Keratinocyte (primary cell): ENCODE measurements at regions not wholly inside any gene's neighbourhood (a gene's known extent, or its start where the extent isn't known, plus 50 kb on each side); places are given as distances from the start of the nearest gene placed in this dataset.

ENCODE experiments used
- DNase-seq: peaks from one replicate; pipeline ENCODE4 v3.0.0-alpha.2; 2011; ENCODE audit warnings: low read depth, missing footprints, low spot score
- FAIRE-seq: peaks from 2 replicates; lab custom pipeline; 2011; peaks lifted over from hg19 to GRCh38; lab: Jason Lieb, UNC
- H2AFZ ChIP-seq: 2 replicates; pipeline ENCODE4 v1.6.0; 2012; ENCODE audit warnings: low read length, control low read depth, inconsistent platforms; ENCODE audit not compliant: control insufficient read depth
- H3K27ac ChIP-seq: 2 replicates; pipeline ENCODE4 v1.5.1; 2011; ENCODE audit warnings: low read length; ENCODE audit not compliant: control insufficient read depth, insufficient read depth
- H3K27me3 ChIP-seq: 3 replicates; pipeline ENCODE4 v1.6.0; 2011; ENCODE audit warnings: low read length; ENCODE audit not compliant: control insufficient read depth, insufficient read depth; ENCODE audit errors: extremely low read depth
- H3K36me3 ChIP-seq, 2 experiments: 2 replicates in 1 of 2; 3 replicates in 1 of 2; pipeline ENCODE4 v1.5.1; 2011; ENCODE audit warnings: low read length in 2 of 2, mild to moderate bottlenecking in 1 of 2; ENCODE audit not compliant: control insufficient read depth in 2 of 2, insufficient read depth in 2 of 2; ENCODE audit errors: extremely low read depth in 1 of 2
- H3K4me1 ChIP-seq: 3 replicates; pipeline ENCODE4 v1.5.1; 2011; ENCODE audit warnings: low read length; ENCODE audit not compliant: control insufficient read depth, insufficient read depth; ENCODE audit errors: extremely low read depth
- H3K4me2 ChIP-seq: 3 replicates; pipeline ENCODE4 v1.6.0; 2011; ENCODE audit warnings: low read depth, low read length; ENCODE audit not compliant: control insufficient read depth, insufficient read depth; ENCODE audit errors: extremely low read depth
- H3K4me3 ChIP-seq, 3 experiments: fragments of 200-600 bp in 1 of 3; sonication (generic) in 1 of 3; 2 replicates in 2 of 3; 3 replicates in 1 of 3; pipeline ENCODE4 v1.5.1; 2011 to 2016; ENCODE audit warnings: low read length in 3 of 3, mild to moderate bottlenecking in 3 of 3, control low read depth in 2 of 3, inconsistent platforms in 1 of 3, low read depth in 1 of 3, mixed read lengths in 1 of 3, mixed run types in 1 of 3, moderate library complexity in 1 of 3; ENCODE audit not compliant: control insufficient read depth in 2 of 3, insufficient read depth in 2 of 3; ENCODE audit errors: extremely low read depth in 1 of 3
- H3K79me2 ChIP-seq: 2 replicates; pipeline ENCODE4 v1.6.0; 2012; ENCODE audit warnings: low read length; ENCODE audit not compliant: control insufficient read depth, insufficient read depth
- H3K9ac ChIP-seq: 3 replicates; pipeline ENCODE4 v1.6.0; 2011; ENCODE audit warnings: low read length; ENCODE audit not compliant: control insufficient read depth, insufficient read depth; ENCODE audit errors: extremely low read depth
- H3K9me1 ChIP-seq: 3 replicates; pipeline ENCODE4 v1.6.0; 2011; ENCODE audit warnings: low read length; ENCODE audit not compliant: control insufficient read depth, insufficient read depth; ENCODE audit errors: extremely low read depth
- H3K9me3 ChIP-seq: 2 replicates; pipeline ENCODE4 v1.5.1; 2012; ENCODE audit warnings: low read depth, low read length; ENCODE audit not compliant: control insufficient read depth
- H4K20me1 ChIP-seq: 3 replicates; pipeline ENCODE4 v1.6.0; 2011; ENCODE audit warnings: low read length; ENCODE audit not compliant: control insufficient read depth, insufficient read depth; ENCODE audit errors: extremely low read depth
- CTCF ChIP-seq, 3 experiments: IDR thresholded peaks in 1 of 3; conservative IDR thresholded peaks in 1 of 3; optimal IDR thresholded peaks in 1 of 3; 2 replicates in 2 of 3; 3 replicates in 1 of 3; pipeline versions ENCODE3 to v1.5.1; 2011; ENCODE audit warnings: low read length in 3 of 3, mild to moderate bottlenecking in 3 of 3, moderate library complexity in 2 of 3, control low read depth in 1 of 3, inconsistent platforms in 1 of 3; ENCODE audit not compliant: insufficient read depth in 2 of 3; ENCODE audit errors: extremely low read depth in 1 of 3
- EZH2 ChIP-seq: IDR thresholded peaks from one replicate; pipeline ENCODE4 v1.6.1; 2012; ENCODE audit warnings: inconsistent platforms, mild to moderate bottlenecking, low read length, moderate library complexity
- dilution Hi-C: fragments of 300-500 bp; cut with MboI; formaldehyde crosslinking; loops from one replicate; pipeline ENCODE4 v1.7.0; 2020; ENCODE audit warnings: low sequenced_read_pairs; ENCODE audit not compliant: extremely low pct_ligation_motif_present

GRCh38 chr2:56682397-56682760 is 498.6 kb downstream of the CCDC85A start:
- Histone ChIP-seq H3K79me2 (no peaks in the 10 kb centered on the region), H3K9me1 (no peaks in the 10 kb centered on the region), H3K36me3 (no peaks in the 10 kb centered on the region), H2AFZ (no peak overlapping the region), H3K9ac (no peak overlapping the region), H3K4me2 (no peak overlapping the region), H3K9me3 (no peaks in the 10 kb centered on the region), H3K27me3 (no peaks in the 10 kb centered on the region), H4K20me1 (no peaks in the 10 kb centered on the region), H3K27ac (no peak overlapping the region), H3K4me1 (peaks cover 22% of the 10 kb centered on the region), H3K4me3 (no peak overlapping the region)
- dilution Hi-C loops, result no loop called here
- DNase-seq, result no peak
- FAIRE-seq, result no peak
- TF ChIP-seq CTCF (optimal IDR thresholded peaks at IDR 0.05 in 1 of 3, IDR thresholded peaks at IDR 0.05 in 1 of 3, conservative IDR thresholded peaks at IDR 0.05 in 1 of 3; ENCODE audit: extremely low read depth in 1 of 3, insufficient read depth in 2 of 3, low read length in 3 of 3) (no peak), EZH2 (no peak)

- no peaks in the 10 kb centered on the region for H3K36me3 ChIP-seq
- no peaks in the 10 kb centered on the region for H3K27me3 ChIP-seq
- FAIRE-seq (no peak), DNase-seq (no peak)
- dilution Hi-C loops, result no loop called here
- H3K9me3 ChIP-seq, result no peaks in the 10 kb centered on the region
- no peaks in the 10 kb centered on the region for H4K20me1 ChIP-seq
- no peaks in the 10 kb centered on the region for H3K79me2 ChIP-seq
- TF ChIP-seq EZH2, result no peak
- no peak for TF ChIP-seq CTCF (optimal IDR thresholded peaks at IDR 0.05 in 1 of 3, IDR thresholded peaks at IDR 0.05 in 1 of 3, conservative IDR thresholded peaks at IDR 0.05 in 1 of 3; ENCODE audit: extremely low read depth in 1 of 3, insufficient read depth in 2 of 3, low read length in 3 of 3)
- H3K4me3 ChIP-seq, result no peak overlapping the region
- H3K9me1 ChIP-seq, result no peaks in the 10 kb centered on the region
- H3K4me1 ChIP-seq, result peaks cover 26% of the 10 kb centered on the region
- no peak overlapping the region for H2AFZ ChIP-seq
- no peak overlapping the region for H3K9ac ChIP-seq
- H3K27ac ChIP-seq, result no peak overlapping the region
- no peak overlapping the region for H3K4me2 ChIP-seq
Measured at GRCh38 chr2:56684327-56684726, 500.5 kb downstream of the CCDC85A start.
